ENCODE measurements at regions not wholly inside any gene's neighbourhood (a gene's known extent, or its start where the extent isn't known, plus 50 kb on each side); places are given as distances from the start of the nearest gene placed in this dataset.
"Not testable (repeated sequence)": the region's sequence is repeated elsewhere in the genome, so short reads cannot be mapped to it uniquely, and the experiment has no call there.

DNA sequence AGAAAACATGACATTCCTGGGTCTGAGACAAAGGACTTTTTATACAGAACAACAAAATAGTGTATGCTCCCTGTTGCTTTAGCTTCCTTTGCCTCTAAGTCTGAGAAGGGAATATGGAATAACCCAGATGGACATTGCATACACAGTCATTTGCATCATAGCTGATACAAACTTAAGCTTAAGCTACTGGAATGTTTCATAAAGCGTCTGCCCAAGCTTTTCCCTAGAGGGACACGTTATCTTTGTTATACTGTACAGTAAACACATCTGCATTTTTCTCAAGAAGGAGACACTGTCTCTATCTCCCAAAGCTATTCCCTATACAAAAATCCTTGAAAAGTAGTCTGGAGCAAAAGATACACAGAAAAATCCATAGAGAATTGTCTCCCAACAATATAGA lies 775.0 kb downstream of the DIPK2A start:
- DNase-seq (ENCODE audit: low read depth, low spot score): no peak

DNA sequence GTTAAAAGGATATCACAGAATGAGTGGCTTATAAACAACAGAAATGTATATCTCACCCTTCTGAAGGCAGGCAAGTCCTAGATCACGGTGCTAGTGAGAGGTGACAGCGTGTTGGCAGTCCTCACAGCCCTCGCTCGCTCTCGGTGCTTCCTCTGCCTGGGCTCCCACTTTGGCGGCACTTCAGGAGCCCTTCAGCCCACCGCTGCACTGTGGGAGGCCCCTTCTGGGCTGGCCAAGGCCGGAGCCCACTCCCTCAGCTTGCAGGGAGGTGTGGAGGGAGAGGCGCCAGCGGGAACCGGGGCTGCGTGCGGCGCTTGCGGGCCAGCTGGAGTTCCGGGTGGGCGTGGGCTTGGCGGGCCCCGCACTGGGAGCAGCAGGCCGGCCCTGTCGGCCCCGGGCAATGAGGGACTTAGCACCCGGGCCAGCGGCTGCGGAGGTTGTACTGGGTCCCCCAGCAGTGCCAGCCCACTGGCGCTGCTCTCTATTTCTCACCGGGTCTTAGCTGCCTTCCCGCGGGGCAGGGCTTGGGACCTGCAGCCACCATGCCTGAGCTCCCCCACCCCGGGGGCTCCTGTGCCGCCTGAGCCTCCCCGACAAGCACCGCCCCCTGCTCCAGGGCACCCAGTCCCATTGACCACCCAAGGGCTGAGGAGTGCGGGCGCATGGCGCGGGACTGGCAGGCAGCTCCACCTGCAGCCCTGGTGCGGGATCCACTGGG lies 778.1 kb downstream of the DIPK2A start:
- not testable (repeated sequence) for DNase-seq (ENCODE audit: low read depth, low spot score)

DNA sequence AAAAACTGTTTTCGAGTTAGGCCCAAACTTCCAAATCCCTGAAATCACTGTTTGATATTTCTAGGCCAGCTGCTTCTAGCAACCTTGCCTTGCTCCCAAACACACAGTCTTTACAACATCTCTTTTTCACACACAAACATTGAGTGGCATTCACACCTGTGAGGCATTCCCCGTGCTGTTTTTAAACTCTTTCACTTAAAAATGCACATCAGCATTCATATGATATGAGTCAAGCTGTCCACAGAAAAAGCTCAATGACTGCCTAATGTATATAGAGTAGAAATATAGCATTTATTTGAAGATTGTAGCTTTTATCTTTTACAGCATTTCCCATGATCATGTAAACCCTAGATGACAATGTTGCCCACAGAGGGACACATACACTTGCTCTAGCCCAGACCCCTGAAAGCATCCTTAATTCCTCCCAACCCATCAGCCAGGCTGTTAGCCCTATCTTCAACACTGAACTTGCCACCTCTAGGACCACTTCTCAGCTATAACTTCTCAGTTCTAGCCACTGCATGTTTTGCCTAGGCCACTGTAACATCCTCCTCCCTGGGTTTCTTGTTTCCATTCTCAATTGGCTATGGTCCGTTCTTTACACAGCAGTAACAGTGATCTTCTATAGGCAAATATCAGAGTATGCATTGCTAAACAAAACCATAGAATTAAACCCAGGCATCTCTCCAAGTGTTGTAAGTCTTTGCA lies 782.6 kb downstream of the DIPK2A start:
- no peak for DNase-seq (ENCODE audit: low read depth, low spot score)

DNA sequence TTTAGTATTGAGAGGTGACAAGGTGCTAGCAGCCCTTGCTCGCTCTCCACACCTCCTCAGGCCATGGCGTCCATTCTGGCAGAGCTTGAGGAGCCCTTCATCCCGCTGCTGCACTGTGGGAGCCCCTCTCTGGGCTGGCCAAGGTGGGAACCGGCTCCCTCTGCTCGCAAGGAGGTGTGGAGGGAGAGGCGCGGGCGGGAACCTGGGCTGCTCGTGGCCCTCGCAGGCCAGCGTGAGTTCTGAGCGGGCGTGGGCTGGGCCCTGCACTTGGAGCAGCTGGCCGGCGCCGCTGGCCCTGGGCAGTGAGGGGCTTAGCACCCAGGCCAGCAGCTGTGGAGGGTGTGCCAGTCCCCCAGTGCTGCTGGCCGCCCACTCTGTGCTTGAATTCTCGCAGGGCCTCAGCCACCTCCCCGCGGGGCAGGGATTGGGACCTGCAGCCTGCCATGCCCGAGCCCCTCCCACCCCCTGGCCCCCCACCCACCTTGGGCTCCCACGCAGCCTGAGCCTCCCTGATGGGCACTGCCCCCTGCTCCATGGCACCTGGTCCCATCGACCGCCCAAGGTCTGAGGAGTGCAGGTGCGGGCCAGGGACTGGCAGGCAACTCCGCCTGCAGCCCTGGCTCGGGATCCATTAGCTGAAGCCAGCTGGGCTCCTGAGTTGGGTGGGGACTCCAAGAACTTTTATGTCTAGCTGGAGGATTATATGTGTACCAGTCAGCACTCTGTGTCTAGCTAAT lies 785.2 kb downstream of the DIPK2A start:
- no peak for DNase-seq (ENCODE audit: low read depth, low spot score)

DNA sequence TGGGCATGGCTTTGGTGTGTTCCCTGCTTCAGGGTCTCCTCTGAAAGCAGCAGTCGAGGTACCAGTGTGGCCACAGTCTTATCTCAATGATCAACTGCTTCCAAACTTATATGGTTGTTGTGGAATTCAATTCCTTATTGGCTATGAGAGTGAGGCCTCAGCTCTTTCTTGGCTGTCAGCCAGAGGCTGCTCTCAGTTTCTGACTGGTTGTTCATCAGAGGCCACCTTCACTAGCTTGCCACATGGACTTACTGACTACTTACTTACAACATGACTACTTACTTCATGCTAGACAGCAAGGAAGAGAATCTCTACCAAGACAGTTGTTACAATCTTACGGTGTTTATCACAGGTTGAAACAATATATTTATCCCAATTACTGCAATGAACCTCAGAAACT lies 789.2 kb downstream of the DIPK2A start:
- peak; percentile 18 for DNase-seq (ENCODE audit: low read depth, low spot score)

DNA sequence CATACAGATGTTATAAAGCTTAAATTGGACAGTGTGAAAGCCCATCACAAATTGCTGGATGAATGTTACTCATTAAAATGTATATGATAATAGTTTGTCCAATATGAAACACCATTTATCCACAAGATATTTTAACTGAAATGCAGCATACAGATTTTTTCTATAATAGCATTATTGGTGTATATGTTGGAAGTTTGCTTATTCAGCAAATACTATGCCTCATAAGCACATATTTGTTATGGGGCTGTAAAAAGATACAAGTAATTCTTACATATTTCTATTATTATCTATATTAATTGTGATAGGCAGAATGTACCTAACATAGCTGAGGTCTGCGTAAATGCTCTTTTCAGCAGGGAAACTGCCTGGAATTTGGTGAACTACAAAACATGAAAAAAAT lies 790.5 kb downstream of the DIPK2A start:
- no peak for DNase-seq (ENCODE audit: low read depth, low spot score)

DNA sequence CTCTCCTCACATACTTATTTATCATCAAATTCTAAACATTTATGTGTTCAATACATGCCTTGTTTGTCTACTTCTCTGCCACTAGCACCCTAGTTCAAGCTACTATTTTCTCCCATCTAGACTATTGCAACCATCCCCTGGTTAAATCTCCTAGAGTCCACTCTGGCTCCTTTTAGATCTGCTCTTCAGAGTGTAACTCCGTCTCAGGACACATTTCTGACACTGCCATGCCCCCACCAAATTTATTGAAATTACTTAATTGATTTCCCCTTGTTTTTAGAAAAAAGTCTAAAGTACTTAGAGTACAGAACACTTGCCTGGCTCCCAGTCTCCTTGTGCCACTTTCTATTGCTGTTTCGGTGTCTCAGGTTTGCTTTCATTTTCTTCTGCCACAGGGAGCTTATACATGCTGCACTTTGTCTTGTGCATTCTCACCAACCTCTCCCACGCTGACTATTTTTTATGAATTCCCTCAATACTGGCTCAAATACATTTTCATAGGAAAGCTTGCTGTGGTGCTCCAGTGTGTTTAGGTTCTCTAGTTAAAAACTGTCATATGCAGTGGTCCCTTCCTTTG lies 792.3 kb downstream of the DIPK2A start:
- no peak for DNase-seq (ENCODE audit: low read depth, low spot score)

DNA sequence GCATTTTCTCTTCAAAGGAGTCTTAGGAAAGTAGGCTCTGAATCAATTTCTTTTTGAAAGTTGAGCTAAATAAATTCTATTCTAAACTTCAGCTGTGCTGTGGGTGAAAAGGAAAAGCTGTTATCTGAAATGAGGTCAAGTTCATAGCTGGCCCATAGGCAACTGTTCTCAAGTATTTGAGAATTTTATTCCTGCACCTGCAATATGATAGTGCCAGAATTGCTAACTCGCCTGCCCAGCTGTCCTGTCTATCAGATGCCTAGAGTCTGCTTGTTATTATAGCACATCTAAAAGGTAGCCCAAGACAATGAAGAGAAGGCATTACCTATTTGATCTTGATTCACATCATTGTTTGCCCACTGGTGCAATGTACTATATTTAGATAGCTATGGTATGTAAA lies 798.7 kb downstream of the DIPK2A start:
- DNase-seq (ENCODE audit: low read depth, low spot score): no peak

DNA sequence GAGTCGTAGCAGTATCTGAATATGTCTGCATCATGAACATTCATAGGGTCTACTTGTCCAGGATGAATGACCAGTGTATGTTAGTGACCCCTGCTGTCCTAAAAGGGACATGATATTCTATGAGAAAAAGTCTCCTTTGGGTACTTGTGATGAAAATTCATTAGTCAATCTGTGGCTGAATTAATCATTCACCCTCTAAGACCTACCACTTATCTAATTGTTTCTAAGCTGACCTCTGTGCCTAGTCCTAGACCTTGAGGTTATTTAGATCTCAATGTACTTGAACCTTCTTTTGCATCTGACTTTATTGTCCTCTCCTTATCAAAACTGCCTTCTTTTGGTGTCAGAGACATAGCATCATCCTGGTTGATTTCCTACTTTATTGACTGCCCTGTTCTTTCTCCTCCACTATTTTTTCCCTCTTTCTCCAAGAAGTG lies 799.3 kb downstream of the DIPK2A start:
- DNase-seq (ENCODE audit: low read depth, low spot score): peak; percentile 67

DNA sequence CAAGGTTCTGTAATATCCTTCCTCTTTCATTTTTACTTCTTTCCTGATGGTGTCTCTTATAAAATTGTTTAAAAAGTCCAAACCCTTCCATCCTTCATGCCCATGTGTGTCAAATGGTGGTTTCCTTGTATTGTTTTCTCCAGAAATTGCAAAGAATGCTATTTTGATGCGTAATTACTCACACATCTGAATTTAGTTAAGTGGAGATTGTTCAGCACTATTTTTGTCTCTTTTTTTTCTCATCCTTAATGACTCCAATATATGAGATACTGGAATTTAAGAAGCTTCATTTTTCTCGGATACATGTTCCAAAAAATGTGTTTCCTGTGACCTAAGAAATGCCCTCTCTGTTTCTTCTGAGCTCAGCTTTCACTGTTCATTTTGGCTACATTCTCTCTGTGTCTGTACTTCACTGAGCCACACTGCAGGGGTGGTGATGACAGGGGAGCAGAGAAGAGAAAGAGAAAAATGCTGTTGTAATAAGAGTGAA lies 799.8 kb downstream of the DIPK2A start:
- no peak for DNase-seq (ENCODE audit: low read depth, low spot score)

DNA sequence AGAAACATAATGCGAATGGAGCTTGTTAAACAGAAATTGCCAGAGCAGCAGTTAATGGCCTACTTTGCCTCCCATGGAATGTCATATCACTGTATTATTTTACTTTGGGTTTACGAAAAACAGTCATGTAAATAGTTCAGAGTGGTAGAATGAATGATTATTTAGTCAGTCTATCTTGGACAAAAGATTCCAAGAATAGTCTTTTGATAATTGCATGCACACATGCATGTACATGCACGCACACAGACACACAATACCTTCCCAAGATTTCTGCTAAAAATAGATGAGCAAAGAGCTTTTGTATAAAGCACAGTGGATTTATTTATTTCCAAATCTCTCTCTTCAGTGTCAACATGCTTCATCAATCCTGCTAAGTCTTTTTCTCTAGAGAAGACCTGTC lies 800.7 kb downstream of the DIPK2A start:
- DNase-seq (ENCODE audit: low read depth, low spot score): no peak

DNA sequence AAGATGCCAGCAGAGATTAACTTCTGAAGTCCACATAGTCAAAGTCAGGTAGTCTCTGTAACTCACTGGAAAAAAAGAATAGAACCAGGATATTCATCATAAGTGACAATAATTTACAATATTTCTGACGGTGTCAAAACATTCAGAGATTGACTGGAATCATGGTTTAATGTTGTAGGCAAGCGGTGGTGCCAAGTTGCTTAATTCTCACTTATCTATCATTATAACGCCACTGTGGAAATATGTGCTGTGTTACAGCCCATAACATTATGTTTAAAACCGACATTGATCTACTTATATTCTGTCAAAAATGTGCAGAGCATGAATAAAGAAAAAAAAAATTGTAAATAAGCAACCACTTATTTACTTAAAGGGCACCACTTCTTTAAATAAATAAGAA lies 801.7 kb downstream of the DIPK2A start:
- no peak for DNase-seq (ENCODE audit: low read depth, low spot score)

DNA sequence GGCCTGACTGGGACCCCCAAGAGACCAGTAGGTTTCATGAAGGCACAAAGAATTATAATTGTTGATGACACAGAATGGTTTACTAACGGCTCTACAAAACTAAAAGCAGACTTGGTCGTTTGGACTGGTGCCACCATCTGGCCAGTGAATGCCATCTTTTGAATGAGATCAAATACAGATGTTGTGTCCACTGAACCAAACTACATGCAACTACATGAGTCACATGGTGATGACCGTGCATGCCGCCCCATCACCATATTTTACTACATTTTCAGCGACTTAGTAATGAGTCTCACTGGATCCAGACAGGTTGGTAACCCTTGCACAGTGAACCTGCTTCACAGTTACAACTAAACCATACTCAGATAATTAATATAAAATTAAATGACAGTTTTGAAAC lies 803.3 kb downstream of the DIPK2A start:
- no peak for DNase-seq (ENCODE audit: low read depth, low spot score)

DNA sequence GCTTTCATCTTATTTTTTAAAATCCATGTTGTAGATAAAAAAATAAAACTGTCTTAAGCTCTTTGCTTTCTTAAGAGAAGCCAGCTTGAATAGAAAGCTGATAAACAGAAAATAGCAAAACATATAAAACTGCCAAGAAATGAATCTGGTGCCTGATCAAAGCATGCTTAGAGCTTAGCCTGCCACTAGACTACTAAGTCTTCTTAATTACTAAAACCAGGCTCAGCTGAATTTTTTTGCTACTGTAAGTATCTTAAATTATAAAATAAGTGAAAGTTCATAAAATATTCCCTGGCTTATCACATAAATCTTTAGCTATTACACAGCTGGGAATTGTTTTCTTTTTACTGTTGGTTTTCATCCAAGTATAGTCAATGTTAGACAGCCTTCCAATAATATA lies 803.9 kb downstream of the DIPK2A start:
- DNase-seq (ENCODE audit: low read depth, low spot score): no peak

DNA sequence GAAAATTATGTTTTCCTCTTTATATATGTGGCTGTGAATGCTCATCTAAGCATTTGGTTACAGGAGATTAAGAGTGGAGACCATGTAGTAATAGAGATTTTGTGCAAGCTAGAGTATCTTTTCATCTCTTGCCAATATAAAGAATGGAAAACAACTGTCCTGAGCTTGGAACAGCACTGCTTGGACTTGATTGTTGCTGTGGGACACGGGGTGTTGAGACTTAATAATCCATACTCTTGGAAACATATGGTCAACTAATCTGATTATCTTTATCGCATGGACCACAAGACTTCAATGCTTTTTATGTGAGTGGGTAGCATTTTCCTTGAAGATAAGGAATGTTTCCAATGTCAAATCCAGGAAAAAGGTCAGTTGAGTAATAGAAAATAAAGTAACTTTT lies 806.3 kb downstream of the DIPK2A start:
- DNase-seq (ENCODE audit: low read depth, low spot score): no peak

DNA sequence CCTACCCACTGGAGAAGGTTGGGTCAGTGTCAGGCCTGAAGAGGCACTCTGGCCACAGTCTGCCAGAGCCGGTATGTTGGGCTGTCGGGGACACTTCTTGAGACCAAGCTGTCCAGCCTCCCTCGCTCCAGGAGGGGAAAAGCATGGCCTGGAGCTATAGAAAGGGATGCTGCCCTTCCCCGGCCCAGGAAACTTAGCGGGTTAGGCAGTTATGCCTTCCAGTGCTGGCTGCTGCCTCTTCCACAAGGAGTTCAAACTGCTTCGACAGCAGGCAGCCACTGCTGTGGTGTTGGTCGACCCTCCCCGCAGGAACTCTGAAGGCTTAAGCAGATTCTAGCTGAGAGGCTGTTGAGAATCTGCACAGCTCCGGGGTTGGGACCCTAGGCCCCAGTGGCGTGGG lies 819.4 kb downstream of the DIPK2A start:
- no peak for DNase-seq (ENCODE audit: low read depth, low spot score)

DNA sequence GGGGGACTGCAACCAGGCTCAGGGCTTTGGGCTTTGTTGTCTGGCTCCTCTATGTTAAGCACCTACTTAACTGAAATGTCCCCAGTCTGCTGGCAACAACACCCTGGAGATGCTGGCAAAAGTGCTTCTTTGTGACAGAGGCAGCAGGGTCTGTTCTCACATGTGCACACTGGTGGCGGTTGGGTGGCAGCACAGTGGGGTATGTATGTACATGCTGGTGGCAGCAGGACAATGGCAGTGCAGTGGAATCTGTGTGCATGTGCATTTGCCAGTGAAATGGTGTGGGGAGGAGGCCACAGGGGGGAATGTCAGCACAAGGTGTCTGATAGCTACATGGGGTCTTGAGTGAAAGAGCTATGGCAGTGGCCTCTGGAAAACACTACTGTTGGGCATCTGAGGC lies 830.3 kb downstream of the DIPK2A start:
- no peak for DNase-seq (ENCODE audit: low read depth, low spot score)

DNA sequence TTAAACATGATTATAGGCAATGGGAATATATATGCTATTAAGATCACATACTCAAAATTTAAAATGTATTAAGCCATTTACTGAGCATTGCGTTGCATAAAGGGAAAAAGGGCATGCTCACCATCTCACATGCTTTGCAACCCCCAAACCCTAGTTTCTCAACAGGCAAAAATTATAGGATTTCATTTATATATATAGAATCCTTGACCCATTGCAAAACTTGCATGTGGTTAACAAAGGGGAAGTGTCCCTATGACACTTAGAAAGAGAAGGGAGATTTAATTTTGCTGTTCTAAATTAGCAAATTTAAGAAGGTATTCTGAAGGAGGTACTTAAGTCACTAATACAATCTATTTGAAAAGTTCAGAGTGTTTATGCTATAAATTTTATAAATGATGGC lies 837.8 kb downstream of the DIPK2A start:
- no peak for DNase-seq (ENCODE audit: low read depth, low spot score)

DNA sequence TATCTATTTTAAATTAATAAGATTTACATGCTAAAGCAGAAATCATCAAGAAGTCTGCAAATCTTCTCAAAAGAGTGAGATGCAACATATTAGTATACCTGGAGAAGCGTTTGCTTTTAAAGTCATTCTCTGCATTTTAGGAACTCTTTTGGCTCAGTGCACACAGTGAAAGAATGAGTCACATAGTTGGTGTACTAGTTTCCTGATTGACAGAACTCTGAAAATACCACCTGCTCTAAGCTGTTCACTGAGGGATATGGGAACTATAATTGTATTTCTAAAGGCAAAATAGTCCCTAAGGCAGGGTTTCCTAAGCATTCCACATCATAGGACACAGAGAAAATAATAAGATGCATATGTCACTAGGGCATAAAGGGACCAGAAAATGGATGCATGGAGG lies 838.5 kb downstream of the DIPK2A start:
- peak; percentile 20 for DNase-seq (ENCODE audit: low read depth, low spot score)

DNA sequence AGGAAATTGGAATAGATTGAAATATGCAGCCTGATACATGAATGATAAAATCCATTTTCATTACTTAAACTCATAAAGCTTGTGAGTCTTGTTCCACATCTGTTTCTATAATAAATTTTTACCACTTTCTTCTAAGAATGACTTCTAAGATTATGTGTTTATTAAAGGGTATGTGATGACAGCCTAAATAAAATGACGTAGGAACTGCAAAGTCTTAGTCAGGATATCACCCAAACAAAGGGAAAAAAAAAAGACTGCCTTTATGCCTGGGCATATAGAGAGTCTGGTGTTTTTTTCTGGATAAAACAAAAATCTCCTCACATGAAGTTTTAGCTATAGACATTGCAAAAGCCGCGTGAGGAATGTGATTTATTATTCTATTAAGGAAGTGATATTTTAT lies 844.0 kb downstream of the DIPK2A start:
- no peak for DNase-seq (ENCODE audit: low read depth, low spot score)

DNA sequence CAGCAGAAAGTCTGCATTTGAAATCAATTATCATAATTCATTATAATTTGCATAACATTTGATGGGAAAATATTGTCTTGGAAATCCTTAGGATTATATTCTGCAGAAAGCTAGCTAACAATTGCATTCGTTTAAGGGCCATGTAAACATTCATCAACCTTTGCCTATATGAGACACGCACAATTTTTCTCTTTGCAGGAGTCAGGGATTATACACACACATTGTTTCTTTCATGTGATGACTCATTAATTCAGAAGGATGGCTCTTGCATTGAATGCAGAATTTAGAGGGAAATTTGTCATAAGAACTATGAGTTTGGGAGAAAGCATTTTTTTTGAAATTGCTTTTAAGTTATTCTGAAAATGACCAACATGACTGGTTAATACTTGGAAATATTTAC lies 844.7 kb downstream of the DIPK2A start:
- no peak for DNase-seq (ENCODE audit: low read depth, low spot score)

DNA sequence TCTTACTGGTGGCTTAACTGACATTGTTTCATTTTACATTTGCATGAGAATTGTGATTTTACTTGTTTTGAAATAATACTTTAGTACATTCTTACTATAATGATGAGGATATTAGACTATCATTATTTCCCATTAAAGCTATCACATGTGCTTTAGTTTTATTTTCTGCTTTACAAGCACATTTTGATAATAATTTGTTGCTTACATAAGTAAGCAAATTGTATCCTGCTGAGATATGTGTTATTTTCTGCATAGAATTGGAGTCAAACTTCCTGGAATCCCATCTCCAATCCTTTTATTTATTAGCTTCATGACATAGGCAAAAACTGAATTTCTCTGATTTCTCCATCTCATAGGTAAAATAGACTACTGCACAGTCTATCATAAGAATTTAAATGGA lies 847.4 kb downstream of the DIPK2A start:
- no peak for DNase-seq (ENCODE audit: low read depth, low spot score)
